SW480 (cell line): ENCODE measurements at regions not wholly inside any gene's neighbourhood (a gene's known extent, or its start where the extent isn't known, plus 50 kb on each side); places are given as distances from the start of the nearest gene placed in this dataset.
"Not testable (repeated sequence)": the region's sequence is repeated elsewhere in the genome, so short reads cannot be mapped to it uniquely, and the experiment has no call there.

Experiments
- DNase-seq: peaks from one replicate; pipeline ENCODE4 v3.0.0-alpha.2; 2016; ENCODE audit warnings: low spot score

- DNase-seq, result no peak
Observed at GRCh38 chr11:90558328-90558865, 335.5 kb upstream of the CHORDC1 start.

- DNase-seq, result no peak
Observed at GRCh38 chr11:90556606-90557005, 333.8 kb upstream of the CHORDC1 start.

- no peak for DNase-seq
Observed at GRCh38 chr11:90556026-90556425, 333.2 kb upstream of the CHORDC1 start.

- DNase-seq, result no peak
Observed at GRCh38 chr11:90555477-90555876, 332.6 kb upstream of the CHORDC1 start.

GRCh38 chr11:90542092-90542491 lies 319.2 kb upstream of the CHORDC1 start:
- DNase-seq, result no peak

GRCh38 chr11:90536301-90536700 lies 313.5 kb upstream of the CHORDC1 start:
- no peak for DNase-seq

- DNase-seq, result no peak
Observed at GRCh38 chr11:90532125-90532524, 309.3 kb upstream of the CHORDC1 start.

- DNase-seq, result no peak
Observed at GRCh38 chr11:90531001-90531400, 308.2 kb upstream of the CHORDC1 start.

- no peak for DNase-seq
Observed at GRCh38 chr11:90525962-90526361, 303.1 kb upstream of the CHORDC1 start.

- DNase-seq, result no peak
Observed at GRCh38 chr11:90512846-90513245, 290.0 kb upstream of the CHORDC1 start.

GRCh38 chr11:90510839-90511238 lies 288.0 kb upstream of the CHORDC1 start:
- DNase-seq, result no peak

- DNase-seq, result no peak
Observed at GRCh38 chr11:90500922-90501568, 278.2 kb upstream of the CHORDC1 start.

- DNase-seq, result no peak
Observed at GRCh38 chr11:90496722-90497121, 273.9 kb upstream of the CHORDC1 start.

- no peak for DNase-seq
Observed at GRCh38 chr11:90493379-90493778, 270.5 kb upstream of the CHORDC1 start.

GRCh38 chr11:90491466-90491865 lies 268.6 kb upstream of the CHORDC1 start:
- DNase-seq, result no peak

GRCh38 chr11:90476442-90477007 lies 253.7 kb upstream of the CHORDC1 start:
- peak; percentile 46 for DNase-seq

- no peak for DNase-seq
Observed at GRCh38 chr11:90468923-90469322, 246.1 kb upstream of the CHORDC1 start.

- DNase-seq, result no peak
Observed at GRCh38 chr11:90465553-90465952, 242.7 kb upstream of the CHORDC1 start.

GRCh38 chr11:90455347-90455920 lies 232.6 kb upstream of the CHORDC1 start:
- not testable (repeated sequence) for DNase-seq

GRCh38 chr11:90453525-90453924 lies 230.7 kb upstream of the CHORDC1 start:
- DNase-seq, result no peak

- no peak for DNase-seq
Observed at GRCh38 chr11:90449606-90450005, 226.8 kb upstream of the CHORDC1 start.

- peak; percentile 77 for DNase-seq
Observed at GRCh38 chr11:90448256-90448655, 225.4 kb upstream of the CHORDC1 start.

GRCh38 chr11:90447618-90448017 lies 224.8 kb upstream of the CHORDC1 start:
- DNase-seq, result no peak

- DNase-seq, result no peak
Observed at GRCh38 chr11:90446207-90446606, 223.4 kb upstream of the CHORDC1 start.
